Sigmoid colon (tissue), 4 donors: ENCODE measurements at regions not wholly inside any gene's neighbourhood (a gene's known extent, or its start where the extent isn't known, plus 50 kb on each side); places are given as distances from the start of the nearest gene placed in this dataset.

ENCODE experiments used
- CTCF ChIP-seq, 4 experiments: fragments of 450-650 bp in 3 of 4; fragments of 200-600 bp in 1 of 4; IDR thresholded peaks; one replicate each; pipeline ENCODE4 v1.5.1; 2016 to 2019; ENCODE audit warnings: antibody characterized with exemption in 4 of 4, mild to moderate bottlenecking in 3 of 4, moderate library complexity in 2 of 4
- EP300 ChIP-seq, 4 donors: sonication (generic); formaldehyde crosslinking; IDR thresholded peaks; one replicate each; pipeline ENCODE4 v1.6.1; 2017; ENCODE audit warnings: antibody characterized with exemption in 4 of 4
- POLR2A ChIP-seq, 2 donors: fragments of 450-650 bp; IDR thresholded peaks; one replicate each; pipeline ENCODE4 v1.6.1; 2016; ENCODE audit warnings: antibody characterized with exemption in 2 of 2, mild to moderate bottlenecking in 2 of 2, moderate library complexity in 2 of 2
- POLR2AphosphoS5 ChIP-seq, 4 donors: sonication (generic); formaldehyde crosslinking; IDR thresholded peaks; one replicate each; pipeline ENCODE4 v1.6.1; 2017; ENCODE audit warnings: antibody characterized with exemption in 4 of 4

- TF ChIP-seq CTCF (IDR thresholded peaks at IDR 0.05) (no peak), POLR2AphosphoS5 (IDR thresholded peaks at IDR 0.05) (no peak), POLR2A (IDR thresholded peaks at IDR 0.05) (no peak), EP300 (IDR thresholded peaks at IDR 0.05) (no peak)
Observed at GRCh38 chr12:115626210-115626609, 651.3 kb downstream of the MED13L start.
